NOMO-1 (cell line): ENCODE measurements at regions not wholly inside any gene's neighbourhood (a gene's known extent, or its start where the extent isn't known, plus 50 kb on each side); places are given as distances from the start of the nearest gene placed in this dataset.

Experiments used
- DNase-seq, 2 experiments: peaks; one replicate each; lab custom pipeline; 2025; ENCODE audit not compliant: unreplicated experiment in 2 of 2; lab: John Stamatoyannopoulos, UW

DNA sequence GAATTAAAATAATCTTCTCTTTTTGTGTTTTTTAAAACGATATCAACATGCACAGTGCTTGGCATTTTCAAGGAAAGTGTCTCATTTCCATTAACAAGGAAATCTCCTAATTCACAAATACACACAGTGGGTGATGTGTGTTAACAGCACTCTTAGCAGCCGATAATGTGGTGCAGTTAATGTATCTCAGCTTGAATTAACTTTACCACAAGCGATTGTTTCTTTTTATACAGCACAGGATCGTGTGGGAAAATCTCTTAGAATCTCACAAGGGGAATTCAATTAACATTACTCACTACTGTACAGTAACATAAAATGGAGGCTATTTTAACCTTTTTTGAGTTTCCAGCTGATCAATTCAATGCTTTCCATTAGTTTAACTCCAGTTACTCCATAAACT is 1841.9 kb downstream of the STIM2 start:
- DNase-seq: no peak

DNA sequence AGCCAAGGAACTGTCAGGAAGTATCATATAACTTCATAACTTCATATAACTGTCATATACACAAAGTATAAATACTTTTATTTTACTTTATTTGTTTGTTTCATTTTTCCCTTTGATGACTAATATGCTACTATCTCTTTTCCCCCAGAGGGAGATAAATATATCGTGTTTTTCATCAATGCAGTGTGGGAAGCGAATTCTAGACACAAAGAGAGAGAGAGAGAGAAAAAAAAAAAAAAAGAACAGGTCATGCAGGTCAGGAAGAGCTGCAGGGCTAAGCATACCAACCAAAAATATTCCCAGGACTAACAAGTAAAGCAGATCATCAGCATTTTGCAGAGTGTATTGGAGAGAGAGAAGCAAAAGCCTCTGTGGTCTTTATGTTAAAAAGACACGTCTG is 1849.2 kb downstream of the STIM2 start:
- DNase-seq: no peak

DNA sequence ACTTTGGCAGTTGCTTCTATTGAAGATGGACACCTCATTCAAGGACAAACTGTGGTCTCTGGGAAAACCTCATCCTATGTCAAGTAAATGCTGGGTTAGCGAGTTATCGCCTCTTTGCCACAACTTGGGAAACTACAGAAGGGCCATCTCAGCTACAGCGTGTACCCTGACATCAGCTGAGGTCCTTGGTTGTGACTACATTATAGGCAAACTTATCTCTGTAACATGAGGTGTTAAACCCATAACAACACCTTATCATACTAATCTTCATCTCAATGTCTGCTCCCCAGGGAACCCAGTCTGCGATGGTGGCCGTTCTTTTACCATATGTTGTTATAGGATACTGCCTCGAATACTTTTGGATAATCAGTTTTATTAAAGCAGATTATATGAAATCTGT is 1862.7 kb downstream of the STIM2 start:
- no peak for DNase-seq

DNA sequence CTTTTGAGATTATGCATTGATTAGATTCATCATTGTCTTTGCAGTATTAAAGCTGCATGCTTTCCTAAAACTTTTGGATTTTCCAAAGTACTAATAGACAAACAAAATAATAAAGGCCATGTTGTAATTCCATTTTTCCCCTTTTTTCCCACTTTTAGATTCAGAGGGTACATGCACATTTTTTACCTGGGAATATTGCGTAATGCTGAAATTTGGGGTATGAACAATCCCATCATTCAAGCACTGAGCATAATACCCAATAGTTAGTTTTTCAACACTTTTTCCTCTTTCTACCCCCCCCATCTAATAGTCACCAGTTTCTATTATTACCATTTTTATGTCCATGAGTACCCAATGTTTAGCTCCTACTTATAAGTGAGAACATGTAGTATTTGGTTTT is 1863.6 kb downstream of the STIM2 start:
- no peak for DNase-seq

DNA sequence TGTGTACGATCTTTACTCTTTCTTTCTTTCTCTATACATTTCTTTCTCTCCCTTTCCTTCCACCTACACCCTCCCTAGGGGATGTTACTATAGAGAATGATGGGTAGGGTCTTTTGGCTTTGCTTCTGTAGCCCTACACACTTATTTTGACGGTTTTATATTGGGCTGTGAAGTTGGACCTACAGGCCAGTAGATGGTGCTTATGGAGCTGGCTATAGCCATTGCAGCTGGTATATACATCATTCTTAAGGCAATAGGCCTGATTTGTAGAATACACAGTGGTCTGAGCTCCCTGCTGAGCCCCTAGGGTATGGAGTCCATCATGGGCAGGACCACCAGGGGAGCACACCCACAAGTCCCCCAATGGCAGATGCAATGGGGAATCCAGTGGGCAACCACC is 1869.7 kb downstream of the STIM2 start:
- no peak for DNase-seq

DNA sequence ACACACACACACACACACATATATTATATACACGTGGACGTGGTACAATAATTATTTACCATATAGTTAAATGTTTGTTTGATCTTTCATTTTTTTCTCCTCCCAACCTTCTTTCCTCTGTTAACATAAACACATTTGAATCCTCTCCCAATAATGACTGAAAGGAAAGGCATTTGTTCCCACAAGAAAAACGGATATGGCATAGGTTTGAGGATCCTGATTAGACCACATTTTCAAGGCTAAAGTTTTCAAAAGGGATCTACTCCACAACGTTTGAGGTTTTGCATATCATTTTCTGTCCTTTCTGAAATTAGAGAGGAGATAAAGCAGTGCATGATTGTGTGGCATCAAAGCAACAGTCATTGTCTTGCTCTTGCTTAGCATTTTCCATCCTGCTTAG is 1883.4 kb downstream of the STIM2 start:
- no peak for DNase-seq

DNA sequence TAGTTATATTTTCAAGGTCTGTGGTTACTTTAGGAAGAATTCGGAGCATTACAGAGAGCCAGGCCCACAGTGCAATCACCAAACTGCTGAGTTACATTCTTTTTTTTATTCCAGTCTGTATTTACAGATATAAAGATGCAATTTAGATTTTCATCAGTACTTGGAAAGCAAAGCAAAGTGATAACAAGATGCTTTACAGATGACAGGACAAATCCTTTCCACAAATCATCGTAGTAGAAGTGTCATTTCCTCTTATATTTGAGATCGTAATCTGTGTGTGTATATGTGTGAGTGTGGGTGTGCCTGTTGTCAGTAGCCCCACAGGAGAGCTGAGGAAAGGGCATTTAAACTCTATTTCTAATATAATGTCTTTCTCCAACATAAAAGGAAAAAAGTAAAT is 1893.7 kb downstream of the STIM2 start:
- no peak for DNase-seq

DNA sequence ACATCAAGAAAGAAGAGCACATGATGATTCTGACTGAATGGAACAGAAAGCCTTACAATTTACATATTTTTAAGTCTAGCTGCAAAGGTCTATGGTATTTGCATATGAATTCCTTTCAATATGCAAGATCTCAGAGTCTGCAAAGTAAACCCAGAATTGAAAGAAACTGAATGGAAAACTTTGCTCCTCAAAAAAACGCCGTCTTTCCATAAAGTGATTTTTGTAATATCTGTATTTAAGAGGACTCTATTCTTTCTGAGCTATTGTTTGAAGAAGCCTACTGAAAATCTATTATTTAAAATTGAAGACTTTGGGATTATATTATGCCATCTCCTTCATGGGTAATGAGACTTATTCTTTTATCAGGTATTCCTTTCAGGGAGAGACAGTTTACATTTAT is 1894.4 kb downstream of the STIM2 start:
- no peak for DNase-seq

DNA sequence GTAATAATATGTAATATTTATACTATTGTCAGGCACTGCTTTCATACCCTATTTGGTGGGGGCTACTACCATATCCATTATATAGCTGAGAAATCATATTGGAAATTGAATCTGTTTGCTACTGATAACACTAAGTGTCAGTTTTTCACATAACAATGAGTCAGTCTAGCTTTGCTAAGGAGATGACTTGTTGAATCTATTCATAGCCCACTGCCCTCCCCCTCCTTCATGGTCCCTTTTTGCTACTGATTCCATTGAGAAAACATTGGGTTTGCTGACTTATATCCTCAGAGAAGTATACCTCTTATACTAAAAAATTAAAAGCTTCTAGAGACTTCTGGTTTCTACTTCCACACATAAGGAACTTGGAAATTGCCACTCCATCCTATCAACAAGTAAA is 1898.4 kb downstream of the STIM2 start:
- no peak for DNase-seq

DNA sequence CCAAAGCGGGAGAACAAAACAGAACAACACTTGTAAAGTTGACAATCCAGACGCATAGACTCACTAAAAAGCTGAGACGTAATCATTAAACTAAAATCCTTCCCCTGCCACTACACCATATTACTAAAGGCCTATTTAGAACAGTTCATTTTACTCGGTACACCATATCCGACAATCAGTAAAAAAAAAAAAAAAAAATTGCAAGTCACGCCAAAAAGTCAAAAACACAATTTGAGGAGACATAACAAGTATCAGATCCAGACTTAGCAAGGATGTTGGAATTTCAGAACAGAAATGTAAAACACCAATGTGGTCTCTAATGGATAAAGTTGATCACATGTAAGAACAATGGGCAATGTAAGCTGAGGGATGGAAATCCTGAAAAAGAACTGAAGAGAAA is 1899.4 kb downstream of the STIM2 start:
- DNase-seq: no peak

DNA sequence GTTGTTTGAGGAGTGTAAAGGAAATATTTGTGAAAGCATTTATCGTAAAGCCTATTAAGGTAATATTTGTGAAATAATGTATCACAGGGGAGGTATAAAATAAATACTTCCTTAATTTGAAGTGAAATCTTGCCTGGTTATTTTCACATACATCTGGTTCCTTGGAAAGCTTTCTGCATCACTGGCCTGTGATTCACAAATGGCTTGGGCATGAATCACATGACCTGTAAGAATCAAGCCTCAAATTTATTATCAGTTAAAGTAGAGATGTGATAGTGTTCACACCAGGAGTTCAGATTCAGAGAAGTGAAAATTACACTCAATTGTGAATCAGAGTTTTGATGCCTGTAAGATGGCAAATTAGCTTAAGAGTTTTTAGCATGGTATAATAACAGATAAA is 1911.4 kb downstream of the STIM2 start:
- DNase-seq: no peak

DNA sequence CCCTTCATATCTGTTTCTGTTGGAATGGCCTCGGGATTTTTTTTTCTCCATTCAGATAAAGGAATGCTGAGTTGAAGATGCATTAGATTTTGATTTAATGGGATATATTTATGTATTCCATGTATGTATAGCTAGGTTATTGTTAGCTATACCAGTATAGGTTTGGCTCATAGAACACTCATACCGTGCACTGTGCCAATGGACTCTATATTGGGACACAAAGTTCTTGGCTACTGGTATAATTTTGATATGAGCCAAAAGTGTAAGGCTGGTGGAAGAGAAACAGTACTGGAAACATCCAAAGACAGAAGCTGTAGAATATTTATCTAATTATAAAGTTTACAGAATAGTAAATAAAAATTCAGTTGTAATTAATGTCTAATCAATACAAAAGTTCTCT is 1912.1 kb downstream of the STIM2 start:
- no peak for DNase-seq

DNA sequence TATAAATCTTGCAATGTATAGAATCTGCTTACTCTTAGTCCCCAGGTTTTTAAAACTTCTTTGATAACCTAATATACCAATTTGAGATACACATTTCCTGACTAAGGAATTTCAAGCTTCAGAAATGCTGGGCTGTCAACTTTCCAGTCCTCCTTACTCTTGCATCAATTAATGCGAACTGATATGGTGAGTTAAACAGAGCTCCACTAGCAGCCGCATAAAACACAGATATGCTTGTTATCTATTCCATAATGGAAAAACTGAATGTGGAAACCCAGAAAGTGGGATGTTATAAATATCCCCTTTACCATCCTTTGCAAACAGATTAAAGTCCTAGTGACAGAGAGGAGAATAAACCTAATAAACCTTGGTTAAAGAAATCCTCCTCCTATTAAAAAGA is 1913.7 kb downstream of the STIM2 start:
- DNase-seq: no peak

DNA sequence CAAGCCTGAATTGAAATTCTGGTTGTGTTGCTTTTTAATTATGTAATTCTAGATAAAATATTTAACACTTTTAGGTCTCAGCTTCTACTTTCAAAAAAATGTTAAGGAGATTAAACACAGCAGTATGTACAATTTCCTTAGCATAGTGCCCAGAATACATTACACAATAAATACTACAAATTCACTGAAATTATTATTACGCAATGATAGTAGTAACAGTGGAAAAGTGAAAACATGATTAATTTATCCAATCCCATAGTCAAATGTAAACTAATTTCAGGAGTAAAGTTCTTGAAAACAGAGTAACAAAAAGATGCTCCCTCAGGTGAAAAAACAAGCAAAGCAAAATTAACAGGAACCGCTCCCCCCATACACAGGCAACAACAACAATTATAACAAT is 1915.4 kb downstream of the STIM2 start:
- no peak for DNase-seq

DNA sequence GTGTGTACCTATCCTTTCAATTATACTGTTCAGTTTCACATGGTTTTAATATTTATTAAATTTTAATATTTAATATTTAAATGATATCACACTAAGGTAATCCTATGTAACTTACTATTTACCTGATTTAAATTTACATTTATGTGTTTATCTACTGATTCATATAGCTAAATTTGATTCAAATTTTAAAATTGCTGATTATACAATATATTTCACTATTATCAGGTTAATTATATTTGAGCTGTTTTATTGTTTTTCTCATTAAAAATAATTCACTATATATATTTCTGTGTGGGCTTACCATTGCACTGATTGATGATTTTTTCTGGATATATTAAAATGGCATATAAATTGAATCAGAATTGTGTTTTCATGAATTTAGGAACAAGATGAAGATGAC is 1923.5 kb downstream of the STIM2 start:
- DNase-seq: no peak

DNA sequence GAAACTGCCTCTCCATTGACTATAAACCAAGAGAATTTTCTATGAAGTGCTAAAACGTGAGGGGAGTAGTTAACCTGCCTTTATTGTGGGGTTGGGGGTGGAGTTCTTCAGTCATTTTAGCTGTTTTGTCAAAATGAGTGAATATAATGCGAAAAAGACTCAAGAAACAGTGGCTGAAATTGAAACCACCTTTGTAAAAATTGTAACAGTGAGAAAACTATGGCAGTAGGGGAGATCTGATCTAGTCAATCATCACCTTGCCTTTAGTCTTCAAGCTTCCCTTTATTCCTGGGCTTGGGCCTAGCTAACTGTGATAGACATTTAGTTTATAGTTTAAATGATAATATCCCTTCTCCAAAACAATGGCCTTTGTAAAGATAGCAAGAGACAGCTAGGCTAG is 1927.3 kb downstream of the STIM2 start:
- no peak for DNase-seq

DNA sequence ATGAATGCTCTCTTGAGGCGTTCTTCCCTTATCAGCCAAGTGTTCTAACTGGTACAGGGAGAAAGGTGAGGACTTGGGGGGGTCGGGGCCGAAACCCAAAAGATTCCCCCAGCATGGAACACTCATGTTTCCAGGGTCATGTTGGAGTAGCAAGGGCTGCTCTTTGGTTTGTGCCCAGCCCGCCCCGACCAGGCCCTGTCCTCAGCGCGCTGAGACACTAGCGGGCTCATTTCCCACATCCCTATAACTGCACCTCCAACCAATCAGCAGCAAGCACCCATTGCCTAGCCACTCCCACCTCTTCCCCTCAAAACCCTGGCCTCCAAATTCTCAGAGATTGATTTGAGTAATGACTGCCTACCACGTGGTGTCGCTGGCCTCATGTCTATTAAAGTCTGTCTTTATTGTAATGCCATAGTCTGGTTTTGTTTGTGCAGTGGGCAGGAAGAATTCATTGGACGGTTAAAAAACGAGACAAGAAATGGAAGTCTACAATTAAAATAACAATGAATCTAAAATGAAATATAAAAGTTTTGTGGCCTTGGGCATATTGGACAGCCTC is 1928.4 kb downstream of the STIM2 start:
- no peak for DNase-seq

DNA sequence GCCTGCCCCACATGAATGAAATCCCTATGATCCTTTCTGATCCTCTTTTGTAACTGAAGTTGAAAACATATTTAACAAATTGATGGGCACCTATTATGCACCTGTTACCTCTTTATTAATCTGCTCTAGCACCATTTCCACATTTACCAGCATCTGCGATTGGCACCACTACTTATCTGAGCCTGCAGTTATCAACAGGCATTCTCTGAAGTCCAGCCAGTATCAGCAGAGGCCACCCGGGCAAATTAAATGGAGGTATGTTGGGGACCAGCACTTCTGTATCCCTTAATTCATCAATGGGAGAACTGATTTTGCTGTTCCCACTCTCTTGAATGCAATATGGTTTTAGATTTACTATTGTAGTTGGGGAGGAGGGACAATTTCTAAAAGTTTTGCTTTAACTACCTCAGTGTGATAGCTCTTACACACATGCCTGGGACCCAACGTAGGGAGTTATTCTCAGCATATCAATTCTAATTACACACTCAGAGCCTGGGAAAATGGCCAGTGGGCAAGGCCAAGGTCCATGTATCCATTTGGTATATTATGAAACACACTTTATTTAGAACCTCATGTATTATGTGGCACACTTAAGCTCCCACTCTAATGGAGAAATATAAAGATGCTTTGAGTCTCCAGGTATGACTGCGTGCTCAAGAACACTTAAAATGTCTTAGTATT is 1927.1 kb upstream of the PCDH7 start:
- no peak for DNase-seq

DNA sequence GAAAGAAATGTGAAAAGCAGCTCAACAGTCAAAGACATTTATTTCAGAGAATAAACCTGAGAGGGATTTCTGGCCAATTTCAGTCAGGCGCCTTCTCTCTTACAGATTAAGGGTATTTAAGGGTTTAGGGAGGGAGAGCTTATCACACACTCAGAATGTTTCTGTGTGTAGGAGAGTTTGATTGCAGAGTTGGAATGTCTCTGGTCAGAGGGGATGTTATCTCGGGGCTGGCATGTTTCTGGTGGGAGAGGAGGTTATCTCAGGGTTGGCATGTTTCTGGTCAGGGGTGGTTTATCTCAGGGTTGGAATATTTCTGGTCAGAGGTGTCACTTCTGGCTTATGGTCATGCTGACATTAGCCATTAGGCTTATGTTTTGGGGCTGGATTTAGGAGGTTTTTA is 1920.5 kb upstream of the PCDH7 start:
- no peak for DNase-seq

DNA sequence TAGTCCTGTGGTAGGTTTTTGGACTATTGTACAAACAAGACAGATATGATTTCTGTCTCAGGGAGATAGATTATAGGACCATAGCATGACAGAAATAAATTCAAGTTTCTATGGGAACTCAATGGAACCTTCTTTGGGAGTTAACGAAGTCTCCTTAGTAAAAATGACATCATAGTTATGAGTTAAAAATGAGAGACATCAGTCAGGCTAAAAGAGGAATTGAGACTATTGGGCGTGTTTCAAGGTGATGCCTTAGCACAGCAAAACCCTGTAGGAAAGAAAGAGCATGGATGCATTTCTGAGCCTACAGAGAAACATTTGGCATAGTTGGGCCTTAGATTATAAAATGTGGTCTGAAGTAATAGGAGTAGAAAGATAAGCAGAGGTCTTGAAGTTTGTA is 1909.1 kb upstream of the PCDH7 start:
- no peak for DNase-seq

DNA sequence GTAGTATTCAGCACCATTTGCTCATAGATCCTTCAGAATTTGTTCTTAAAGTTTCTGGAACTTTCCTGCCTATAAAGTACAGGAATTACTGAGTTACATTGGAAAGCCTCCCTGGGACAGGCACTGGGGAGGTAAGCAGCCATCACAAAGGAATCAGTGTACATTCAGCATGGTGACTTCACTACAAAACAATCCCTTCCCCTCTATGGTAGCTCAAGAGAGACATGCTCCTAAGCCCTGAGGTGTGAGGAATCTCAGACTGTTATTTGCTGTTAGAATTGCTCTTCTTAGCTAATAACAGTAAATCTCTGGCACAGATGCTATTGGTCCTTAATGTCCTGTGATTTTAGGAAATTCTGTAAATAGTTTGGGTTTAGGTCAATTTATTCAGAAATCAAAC is 1898.0 kb upstream of the PCDH7 start:
- DNase-seq: no peak

DNA sequence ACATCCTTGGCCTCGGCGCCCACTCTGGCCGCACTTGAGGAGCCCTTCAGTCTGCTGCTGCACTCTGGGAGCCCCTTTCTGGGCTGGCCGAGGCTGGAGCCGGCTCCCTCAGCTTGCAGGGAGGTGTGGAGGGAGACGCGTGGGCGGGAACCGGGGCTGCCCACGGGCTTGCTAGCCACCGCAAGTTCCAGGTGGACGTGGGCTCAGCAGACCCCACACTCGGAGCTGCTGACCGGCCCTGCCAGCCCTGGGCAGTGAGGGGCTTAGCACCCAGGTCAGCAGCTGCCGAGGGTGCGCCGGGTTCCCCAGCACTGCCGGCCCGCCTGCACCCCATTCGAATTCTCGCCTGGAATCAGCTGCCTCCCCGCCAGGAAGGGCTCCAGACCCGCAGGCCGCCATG is 1892.3 kb upstream of the PCDH7 start:
- no peak for DNase-seq

DNA sequence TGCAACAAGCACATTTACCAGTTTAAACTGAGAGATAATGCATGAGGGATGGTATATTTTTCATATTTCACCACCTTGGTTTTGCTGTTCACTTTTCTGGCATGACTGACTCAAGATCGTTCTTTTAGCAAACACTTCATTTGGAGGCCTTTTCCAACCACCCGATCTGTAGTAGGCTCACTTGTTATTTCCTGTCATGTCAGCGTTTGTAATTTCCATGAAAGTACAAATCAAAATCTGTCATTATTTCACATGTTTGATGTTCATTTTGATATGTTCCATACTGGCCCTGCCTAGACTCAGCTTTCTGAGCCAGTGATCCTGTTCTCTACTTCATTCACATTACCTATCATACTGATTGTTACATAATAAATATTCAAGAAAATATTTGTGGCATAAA is 1888.3 kb upstream of the PCDH7 start:
- DNase-seq: no peak
